ENCODE measurements at regions not wholly inside any gene's neighbourhood (a gene's known extent, or its start where the extent isn't known, plus 50 kb on each side); places are given as distances from the start of the nearest gene placed in this dataset.

GRCh38 chr2:52467189-52467588 is 1300.4 kb upstream of the CHAC2 start:
- H3K36me3 ChIP-seq: no peaks in the 10 kb centered on the region
- TF ChIP-seq POLR2A (IDR thresholded peaks at IDR 0.05): no peak
- H3K27ac ChIP-seq: no peak overlapping the region
- intact Hi-C loops (cut with DNase I): no loop called here
- 94 to 100% (median 98%) methylated on average over 2 of the region's 2 CpGs for WGBS, 3 donors
- no peak overlapping the region for H3K4me3 ChIP-seq
- peaks cover 2% of the 10 kb centered on the region for H3K4me1 ChIP-seq (ENCODE audit: insufficient read depth)
- no peaks in the 10 kb centered on the region for H3K27me3 ChIP-seq
- no peaks in the 10 kb centered on the region for H3K9me3 ChIP-seq
- DNase-seq: no peak

- no peak for DNase-seq
- Histone ChIP-seq H3K4me1 (ENCODE audit: insufficient read depth) (peaks cover 2% of the 10 kb centered on the region), H3K36me3 (no peaks in the 10 kb centered on the region), H3K9me3 (no peaks in the 10 kb centered on the region), H3K4me3 (no peak overlapping the region), H3K27me3 (no peaks in the 10 kb centered on the region), H3K27ac (no peak overlapping the region)
- intact Hi-C loops (cut with DNase I): no loop called here
- WGBS, 3 donors: 3 to 35% (median 7%) methylated on average over 3 of the region's 3 CpGs
- TF ChIP-seq EP300 (IDR thresholded peaks at IDR 0.05) (no peak), POLR2A (IDR thresholded peaks at IDR 0.05) (no peak), CTCF (IDR thresholded peaks at IDR 0.05) (no peak)
Measured at GRCh38 chr2:52465287-52465686, 1302.3 kb upstream of the CHAC2 start.

- WGBS, 3 donors: 27 to 45% (median 39%) methylated on average over 3 of the region's 3 CpGs
Measured at GRCh38 chr2:52463457-52463856, 1304.1 kb upstream of the CHAC2 start.

GRCh38 chr2:52456561-52457377 is 1310.8 kb upstream of the CHAC2 start:
- TF ChIP-seq EP300 (IDR thresholded peaks at IDR 0.05): no peak
- TF ChIP-seq CTCF (IDR thresholded peaks at IDR 0.05): no peak
- no peak for TF ChIP-seq POLR2A (IDR thresholded peaks at IDR 0.05)
- 77 to 91% (median 90%) methylated on average over 4 of the region's 4 CpGs for WGBS, 3 donors
- no peak for DNase-seq
- no peaks in the 10 kb centered on the region for H3K9me3 ChIP-seq
- H3K27ac ChIP-seq: no peak overlapping the region
- H3K36me3 ChIP-seq: no peaks in the 10 kb centered on the region
- no peak overlapping the region for H3K4me3 ChIP-seq
- H3K27me3 ChIP-seq: no peaks in the 10 kb centered on the region
- H3K4me1 ChIP-seq (ENCODE audit: insufficient read depth): no peaks in the 10 kb centered on the region
- intact Hi-C loops (cut with DNase I): no loop called here

More at GRCh38 chr2:52463457-52463856, 1304.1 kb upstream of the CHAC2 start:
- H3K36me3 ChIP-seq: no peaks in the 10 kb centered on the region
- H3K4me1 ChIP-seq (ENCODE audit: insufficient read depth): peaks cover 2% of the 10 kb centered on the region
- H3K9me3 ChIP-seq: no peaks in the 10 kb centered on the region
- no peaks in the 10 kb centered on the region for H3K27me3 ChIP-seq
- TF ChIP-seq EP300 (IDR thresholded peaks at IDR 0.05): no peak
- no peak for TF ChIP-seq POLR2A (IDR thresholded peaks at IDR 0.05)
- TF ChIP-seq CTCF (IDR thresholded peaks at IDR 0.05): no peak
- no peak overlapping the region for H3K4me3 ChIP-seq
- intact Hi-C loops (cut with DNase I): no loop called here
- no peak for DNase-seq
- no peak overlapping the region for H3K27ac ChIP-seq

GRCh38 chr2:52454962-52455361 is 1312.6 kb upstream of the CHAC2 start:
- Histone ChIP-seq H3K4me3 (no peak overlapping the region), H3K36me3 (no peaks in the 10 kb centered on the region), H3K27me3 (no peaks in the 10 kb centered on the region), H3K27ac (no peak overlapping the region), H3K9me3 (no peaks in the 10 kb centered on the region), H3K4me1 (ENCODE audit: insufficient read depth) (no peaks in the 10 kb centered on the region)
- no peak for TF ChIP-seq CTCF (IDR thresholded peaks at IDR 0.05)
- no peak for TF ChIP-seq POLR2A (IDR thresholded peaks at IDR 0.05)
- TF ChIP-seq EP300 (IDR thresholded peaks at IDR 0.05): no peak
- intact Hi-C loops (cut with DNase I): no loop called here
- DNase-seq: no peak
